H9 (cell line): ENCODE measurements at regions not wholly inside any gene's neighbourhood (a gene's known extent, or its start where the extent isn't known, plus 50 kb on each side); places are given as distances from the start of the nearest gene placed in this dataset.
A peak's percentile ranks its signal among the peaks of the same experiment; 100 is the strongest.

Experiments
- DNase-seq: peaks from one replicate; pipeline ENCODE4 v3.0.0-alpha.2; 2017
- H2AFZ ChIP-seq: one replicate; pipeline ENCODE4 v1.6.1; 2013; ENCODE audit warnings: mild to moderate bottlenecking, low read length, control low read depth, moderate library complexity
- H2AK5ac ChIP-seq: 2 replicates; pipeline ENCODE4 v1.6.1; 2013; ENCODE audit warnings: low read length, control low read depth, mixed read lengths; ENCODE audit not compliant: insufficient read length
- H2BK120ac ChIP-seq: one replicate; pipeline ENCODE4 v1.6.1; 2013; ENCODE audit warnings: low read depth, mild to moderate bottlenecking, low read length, control low read depth, inconsistent platforms; ENCODE audit not compliant: poor library complexity, severe bottlenecking
- H2BK12ac ChIP-seq: 2 replicates; pipeline ENCODE4 v1.6.1; 2013; ENCODE audit warnings: low read length, control low read depth, mixed read lengths, low read depth; ENCODE audit not compliant: insufficient read length
- H2BK15ac ChIP-seq: 2 replicates; pipeline ENCODE4 v1.6.1; 2013; ENCODE audit warnings: low read depth, low read length, control low read depth
- H2BK20ac ChIP-seq: one replicate; pipeline ENCODE4 v1.6.1; 2013; ENCODE audit warnings: low read depth, mild to moderate bottlenecking, low read length, control low read depth, inconsistent platforms; ENCODE audit not compliant: poor library complexity, severe bottlenecking
- H2BK5ac ChIP-seq: 2 replicates; pipeline ENCODE4 v1.6.1; 2013; ENCODE audit warnings: low read length, control low read depth, mixed read lengths; ENCODE audit not compliant: insufficient read length
- H3K14ac ChIP-seq: 2 replicates; pipeline ENCODE4 v1.6.1; 2013; ENCODE audit warnings: low read length, control low read depth; ENCODE audit not compliant: insufficient read depth
- H3K18ac ChIP-seq: 2 replicates; pipeline ENCODE4 v1.6.1; 2013; ENCODE audit warnings: low read depth, mild to moderate bottlenecking, mixed read lengths, low read length, control low read depth; ENCODE audit not compliant: insufficient read length
- H3K23ac ChIP-seq: 2 replicates; pipeline ENCODE4 v1.6.1; 2013; ENCODE audit warnings: low read length, control low read depth, mixed read lengths, low read depth; ENCODE audit not compliant: insufficient read length
- H3K23me2 ChIP-seq: 2 replicates; pipeline ENCODE4 v1.6.1; 2013; ENCODE audit warnings: low read depth, mild to moderate bottlenecking, mixed read lengths, low read length, control low read depth; ENCODE audit not compliant: insufficient read length, poor library complexity, severe bottlenecking
- H3K27ac ChIP-seq: 2 replicates; pipeline ENCODE4 v1.5.1; 2013; ENCODE audit warnings: low read length, control low read depth, mixed read lengths, low read depth; ENCODE audit not compliant: insufficient read length
- H3K27me3 ChIP-seq: 2 replicates; pipeline ENCODE4 v1.6.1; 2013; ENCODE audit warnings: low read length, control low read depth, inconsistent platforms; ENCODE audit not compliant: insufficient read depth
- H3K4ac ChIP-seq: 2 replicates; pipeline ENCODE4 v1.6.1; 2013; ENCODE audit warnings: low read depth, mild to moderate bottlenecking, control low read depth, inconsistent platforms, low read length, moderate library complexity
- H3K4me1 ChIP-seq: 2 replicates; pipeline ENCODE4 v1.6.1; 2013; ENCODE audit warnings: low read length, control low read depth, inconsistent platforms; ENCODE audit not compliant: insufficient read depth
- H3K4me2 ChIP-seq: 2 replicates; pipeline ENCODE4 v1.6.1; 2013; ENCODE audit warnings: low read length, control low read depth, mixed read lengths; ENCODE audit not compliant: insufficient read length, insufficient read depth
- H3K56ac ChIP-seq: 2 replicates; pipeline ENCODE4 v1.6.1; 2013; ENCODE audit warnings: low read depth, mild to moderate bottlenecking, mixed read lengths, low read length, control low read depth; ENCODE audit not compliant: insufficient read length
- H3K79me1 ChIP-seq: 2 replicates; pipeline ENCODE4 v1.6.1; 2013; ENCODE audit warnings: low read depth, mild to moderate bottlenecking, moderate library complexity, low read length, control low read depth, inconsistent platforms; ENCODE audit not compliant: insufficient read depth, poor library complexity, severe bottlenecking
- H3K79me2 ChIP-seq: 2 replicates; pipeline ENCODE4 v1.6.1; 2013; ENCODE audit warnings: low read length, control low read depth, inconsistent platforms; ENCODE audit not compliant: insufficient read depth
- H3K9ac ChIP-seq: 2 replicates; pipeline ENCODE4 v1.6.1; 2013; ENCODE audit warnings: low read length, control low read depth, mixed read lengths; ENCODE audit not compliant: insufficient read length; ENCODE audit errors: extremely low read depth
- H3K9me3 ChIP-seq: one replicate; pipeline ENCODE4 v1.6.1; 2013; ENCODE audit warnings: low read depth, low read length, inconsistent platforms; ENCODE audit not compliant: control insufficient read depth
- H3T11ph ChIP-seq: one replicate; pipeline ENCODE4 v1.6.1; 2013; ENCODE audit warnings: mild to moderate bottlenecking, low read length, control low read depth, inconsistent platforms
- H4K20me1 ChIP-seq: one replicate; pipeline ENCODE4 v1.6.1; 2013; ENCODE audit not compliant: control insufficient read depth, insufficient read length, insufficient read depth
- H4K5ac ChIP-seq: 2 replicates; pipeline ENCODE4 v1.6.1; 2013; ENCODE audit warnings: low read depth, mild to moderate bottlenecking, mixed read lengths, low read length, control low read depth; ENCODE audit not compliant: insufficient read length
- H4K8ac ChIP-seq: replicated peaks from 2 replicates; pipeline ENCODE4 v1.6.1; 2013; ENCODE audit warnings: low read length, control low read depth, mixed read lengths, low read depth; ENCODE audit not compliant: insufficient read length
- H4K91ac ChIP-seq: 2 replicates; pipeline ENCODE4 v1.6.1; 2013; ENCODE audit warnings: low read depth, mild to moderate bottlenecking, moderate library complexity, mixed read lengths, low read length, control low read depth; ENCODE audit not compliant: insufficient read length
- H3K27ac Mint-ChIP-seq, 3 experiments: 2 replicates in 2 of 3; 3 replicates in 1 of 3; pipeline ENCODE4 v1.8.0; 2020 to 2021; ENCODE audit warnings: mixed read lengths in 3 of 3, mild to moderate bottlenecking in 1 of 3, moderate library complexity in 1 of 3
- H3K27me3 Mint-ChIP-seq: 2 replicates; pipeline ENCODE4 v1.8.0; 2021; ENCODE audit warnings: low read depth, mild to moderate bottlenecking, moderate library complexity, mixed read lengths
- H3K36me3 Mint-ChIP-seq, 3 experiments: 2 replicates in 2 of 3; 3 replicates in 1 of 3; pipeline ENCODE4 v1.8.0; 2020 to 2021; ENCODE audit warnings: low read depth in 3 of 3, mixed read lengths in 3 of 3; ENCODE audit not compliant: insufficient read depth in 1 of 3
- H3K4me1 Mint-ChIP-seq, 2 experiments: 2 replicates each; pipeline ENCODE4 v1.8.0; 2020; ENCODE audit warnings: mixed read lengths in 2 of 2
- H3K4me3 Mint-ChIP-seq, 2 experiments: 2 replicates in 1 of 2; 3 replicates in 1 of 2; pipeline ENCODE4 v1.8.0; 2020 to 2021; ENCODE audit warnings: mild to moderate bottlenecking in 2 of 2, mixed read lengths in 2 of 2, moderate library complexity in 1 of 2
- H3K9me3 Mint-ChIP-seq, 2 experiments: 2 replicates in 1 of 2; 3 replicates in 1 of 2; pipeline ENCODE4 v1.8.0; 2020; ENCODE audit warnings: mild to moderate bottlenecking in 2 of 2, mixed read lengths in 2 of 2, moderate library complexity in 1 of 2
- WGBS: extraction: QIAGEN DNeasy Blood & Tissue Kit; methylation state at CpG from one replicate; pipeline ENCODE4 v1.1.7; 2013; ENCODE audit warnings: missing lambda C conversion rate, low lambda C conversion rate, mixed read lengths; ENCODE audit not compliant: insufficient read length; ENCODE audit errors: extremely low coverage; 5-methylcytosine and 5-hydroxymethylcytosine counted together
- TF ChIP-seq, protein P1 (sequence below): fragments of 200-600 bp; sonication (generic); conservative IDR thresholded peaks from 3 replicates; pipeline ENCODE4 v1.8.0; 2021; ENCODE audit warnings: antibody characterized with exemption, mild to moderate bottlenecking

DNA sequence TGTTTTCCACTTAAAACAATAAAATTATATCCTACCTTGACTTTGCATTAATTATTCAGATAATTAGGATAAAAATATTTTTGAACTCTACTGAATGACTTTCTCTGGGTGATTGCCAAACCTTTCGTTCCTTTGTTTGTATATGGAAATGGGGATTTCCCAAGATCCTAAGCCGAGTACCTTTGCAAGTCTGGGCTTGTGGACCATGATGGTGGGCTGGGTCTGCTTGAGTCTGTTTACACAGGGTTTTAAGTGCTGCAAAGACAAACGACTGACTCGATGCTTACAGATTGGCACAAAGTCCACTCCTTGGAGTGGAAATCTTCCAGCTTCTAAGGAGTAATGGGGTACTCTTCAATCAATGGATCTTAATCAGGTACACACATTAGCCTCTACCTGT is 659.5 kb downstream of the TSN start:
- Histone ChIP-seq H2AFZ (peak overlapping the region; percentile 16), H3K4ac (no peak overlapping the region), H3K79me2 (no peaks in the 10 kb centered on the region), H4K91ac (no peak overlapping the region), H2BK20ac (no peak overlapping the region), H3K27ac (no peak overlapping the region), H3K9me3 (no peaks in the 10 kb centered on the region), H2AK5ac (no peak overlapping the region), H3K9ac (no peak overlapping the region), H3K23me2 (no peaks in the 10 kb centered on the region), H2BK15ac (no peak overlapping the region), H2BK120ac (no peak overlapping the region), H4K5ac (no peak overlapping the region), H3K18ac (no peak overlapping the region), H4K8ac (no peak overlapping the region), H2BK12ac (no peak overlapping the region), H3K23ac (no peak overlapping the region), H3K27me3 (no peaks in the 10 kb centered on the region), H3K56ac (no peak overlapping the region), H2BK5ac (no peak overlapping the region), H3K4me2 (no peak overlapping the region), H3T11ph (no peak overlapping the region), H3K79me1 (no peaks in the 10 kb centered on the region), H3K14ac (no peak overlapping the region), H3K4me1 (no peaks in the 10 kb centered on the region), H4K20me1 (no peaks in the 10 kb centered on the region)
- Mint-ChIP-seq H3K36me3 (peaks cover 3 to 11% (median 9%) of the 10 kb centered on the region in 3 experiments), H3K4me3 (no peak overlapping the region), H3K9me3 (peaks cover 11 to 13% of the 10 kb centered on the region in 2 experiments), H3K27me3 (no peaks in the 10 kb centered on the region), H3K4me1 (peaks cover 0 to 7% of the 10 kb centered on the region in 2 experiments; a peak in 2 of 4 replicates), H3K27ac (no peak overlapping the region)
- TF ChIP-seq, protein P1, sequence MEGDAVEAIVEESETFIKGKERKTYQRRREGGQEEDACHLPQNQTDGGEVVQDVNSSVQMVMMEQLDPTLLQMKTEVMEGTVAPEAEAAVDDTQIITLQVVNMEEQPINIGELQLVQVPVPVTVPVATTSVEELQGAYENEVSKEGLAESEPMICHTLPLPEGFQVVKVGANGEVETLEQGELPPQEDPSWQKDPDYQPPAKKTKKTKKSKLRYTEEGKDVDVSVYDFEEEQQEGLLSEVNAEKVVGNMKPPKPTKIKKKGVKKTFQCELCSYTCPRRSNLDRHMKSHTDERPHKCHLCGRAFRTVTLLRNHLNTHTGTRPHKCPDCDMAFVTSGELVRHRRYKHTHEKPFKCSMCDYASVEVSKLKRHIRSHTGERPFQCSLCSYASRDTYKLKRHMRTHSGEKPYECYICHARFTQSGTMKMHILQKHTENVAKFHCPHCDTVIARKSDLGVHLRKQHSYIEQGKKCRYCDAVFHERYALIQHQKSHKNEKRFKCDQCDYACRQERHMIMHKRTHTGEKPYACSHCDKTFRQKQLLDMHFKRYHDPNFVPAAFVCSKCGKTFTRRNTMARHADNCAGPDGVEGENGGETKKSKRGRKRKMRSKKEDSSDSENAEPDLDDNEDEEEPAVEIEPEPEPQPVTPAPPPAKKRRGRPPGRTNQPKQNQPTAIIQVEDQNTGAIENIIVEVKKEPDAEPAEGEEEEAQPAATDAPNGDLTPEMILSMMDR = no peak
- WGBS = no CpG with 5 or more reads among the region's 4 CpGs
- no peak for DNase-seq
